Stimulated activated CD4-positive, alpha-beta T cell treated with anti-CD3 and anti-CD28 coated beads, Interleukin-4, amount 100 ng/mL, for 4 hours (primary cell): ENCODE measurements at regions not wholly inside any gene's neighbourhood (a gene's known extent, or its start where the extent isn't known, plus 50 kb on each side); places are given as distances from the start of the nearest gene placed in this dataset.
"Not testable (repeated sequence)": the region's sequence is repeated elsewhere in the genome, so short reads cannot be mapped to it uniquely, and the experiment has no call there.

ENCODE experiments used
- DNase-seq, 2 experiments: peaks; one replicate each; pipeline ENCODE4 v3.0.0-alpha.2; 2020

GRCh38 chr6:27770724-27771123, 141.5 kb downstream of the OR2B2 start:
- no peak for DNase-seq

- no peak for DNase-seq
These were observed 143.6 kb downstream of the OR2B2 start for GRCh38 chr6:27768556-27768955.

- DNase-seq, result no peak
These were observed 144.3 kb downstream of the OR2B2 start for GRCh38 chr6:27767851-27768250.

GRCh38 chr6:27766405-27766804, 145.8 kb downstream of the OR2B2 start:
- DNase-seq, result no peak

GRCh38 chr6:27765028-27765590, 147.1 kb downstream of the OR2B2 start:
- no peak for DNase-seq

GRCh38 chr6:27761391-27761790, 150.8 kb downstream of the OR2B2 start:
- no peak for DNase-seq

- no peak for DNase-seq
These were observed 151.7 kb downstream of the OR2B2 start for GRCh38 chr6:27760464-27760863.

- no peak for DNase-seq
These were observed 152.3 kb downstream of the OR2B2 start for GRCh38 chr6:27759930-27760329.

- no peak for DNase-seq
These were observed 153.7 kb downstream of the OR2B2 start for GRCh38 chr6:27758491-27758890.

GRCh38 chr6:27757307-27757706, 154.9 kb downstream of the OR2B2 start:
- DNase-seq, result peak; percentile 48 to 58

- no peak for DNase-seq
These were observed 156.4 kb downstream of the OR2B2 start for GRCh38 chr6:27755768-27756167.

- DNase-seq, result no peak
These were observed 157.8 kb downstream of the OR2B2 start for GRCh38 chr6:27754408-27754782.

- peak; percentile 69 to 80 for DNase-seq
These were observed 158.4 kb downstream of the OR2B2 start for GRCh38 chr6:27753668-27754407.

GRCh38 chr6:27752038-27752885, 159.9 kb downstream of the OR2B2 start:
- DNase-seq, result peak; percentile 27 to 40

GRCh38 chr6:27748661-27749060, 163.5 kb downstream of the OR2B2 start:
- no peak for DNase-seq

GRCh38 chr6:27747637-27748036, 164.6 kb downstream of the OR2B2 start:
- DNase-seq, result no peak

GRCh38 chr6:27746860-27747259, 165.3 kb downstream of the OR2B2 start:
- not testable (repeated sequence) for DNase-seq

GRCh38 chr6:27743787-27744186, 168.4 kb downstream of the OR2B2 start:
- DNase-seq, result no peak

GRCh38 chr6:27742833-27743573, 169.2 kb downstream of the OR2B2 start:
- no peak for DNase-seq

GRCh38 chr6:27739902-27740301, 172.3 kb downstream of the OR2B2 start:
- not testable (repeated sequence) for DNase-seq

GRCh38 chr6:27736686-27737085, 175.5 kb downstream of the OR2B2 start:
- DNase-seq, result no peak

- no peak for DNase-seq
These were observed 183.8 kb downstream of the OR2B2 start for GRCh38 chr6:27728442-27728841.

- no peak for DNase-seq
These were observed 185.6 kb downstream of the OR2B2 start for GRCh38 chr6:27726619-27727023.
